GM12801 (cell line): ENCODE measurements at regions not wholly inside any gene's neighbourhood (a gene's known extent, or its start where the extent isn't known, plus 50 kb on each side); places are given as distances from the start of the nearest gene placed in this dataset.

Source experiments
- CTCF ChIP-seq: IDR thresholded peaks from one replicate; pipeline ENCODE4 v1.5.1; 2011; ENCODE audit warnings: control low read depth; ENCODE audit not compliant: insufficient read length; ENCODE audit errors: extremely low read depth

GRCh38 chr10:94125856-94126255 is 132.1 kb downstream of the PLCE1 start:
- TF ChIP-seq CTCF, result no peak

- TF ChIP-seq CTCF, result no peak
Observed at GRCh38 chr10:94129393-94130130, 135.8 kb downstream of the PLCE1 start.

- no peak for TF ChIP-seq CTCF
Observed at GRCh38 chr10:94131885-94132284, 138.2 kb downstream of the PLCE1 start.

GRCh38 chr10:94133239-94133638 is 139.5 kb downstream of the PLCE1 start:
- TF ChIP-seq CTCF, result no peak

- TF ChIP-seq CTCF, result no peak
Observed at GRCh38 chr10:94137747-94138146, 144.0 kb downstream of the PLCE1 start.

GRCh38 chr10:94138391-94138790 is 144.7 kb downstream of the PLCE1 start:
- TF ChIP-seq CTCF, result no peak

- TF ChIP-seq CTCF, result no peak
Observed at GRCh38 chr10:94143261-94143660, 149.5 kb downstream of the PLCE1 start.
